ENCODE measurements at regions not wholly inside any gene's neighbourhood (a gene's known extent, or its start where the extent isn't known, plus 50 kb on each side); places are given as distances from the start of the nearest gene placed in this dataset.

DNA sequence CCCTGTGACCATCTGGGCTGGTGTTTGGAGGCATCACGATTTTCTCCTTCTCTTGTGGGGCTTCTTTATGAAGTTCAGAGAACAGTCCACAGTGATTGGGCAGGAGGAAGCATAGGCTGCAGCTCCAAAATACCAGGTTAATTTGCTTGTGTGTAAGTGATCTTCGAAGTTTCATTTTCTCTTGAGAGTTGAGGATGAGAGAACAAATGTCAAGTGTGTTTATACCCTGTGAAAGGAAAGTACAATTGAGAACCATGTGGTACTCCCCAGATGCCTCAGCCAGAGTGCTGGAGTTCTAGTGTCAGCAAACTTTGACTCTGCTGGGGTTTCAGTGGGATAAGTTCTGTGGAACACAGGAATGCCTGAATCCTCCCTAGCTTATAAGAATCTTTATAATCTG lies 357.1 kb upstream of the CFAP20DC start:
- no peaks in the 10 kb centered on the region for H3K27me3 ChIP-seq (replicated peaks; ENCODE audit: insufficient read depth, low read depth, low read length, poor library complexity)
- BruUV-seq (replicated peaks) = no TSS peak
- H3K4me1 ChIP-seq (ENCODE audit: insufficient read depth, low read length, poor library complexity, severe bottlenecking) = no peaks in the 10 kb centered on the region
- H3K4me3 ChIP-seq (ENCODE audit: low read depth, low read length, poor library complexity, severe bottlenecking) = no peak overlapping the region
- POLR2A ChIA-PET (ENCODE audit: low non-redundant PET) = no interaction called here
- no peaks in the 10 kb centered on the region for H3K36me3 ChIP-seq (ENCODE audit: insufficient read depth, low read length, poor library complexity, severe bottlenecking)
- no peak for DNase-seq (ENCODE audit: low spot score)
- CTCF ChIA-PET = no interaction called here
- TF ChIP-seq EZH2 (IDR thresholded peaks at IDR 0.05; ENCODE audit: borderline replicate concordance, low read depth, low read length, poor library complexity, severe bottlenecking) = no peak
- TF ChIP-seq, protein P1, sequence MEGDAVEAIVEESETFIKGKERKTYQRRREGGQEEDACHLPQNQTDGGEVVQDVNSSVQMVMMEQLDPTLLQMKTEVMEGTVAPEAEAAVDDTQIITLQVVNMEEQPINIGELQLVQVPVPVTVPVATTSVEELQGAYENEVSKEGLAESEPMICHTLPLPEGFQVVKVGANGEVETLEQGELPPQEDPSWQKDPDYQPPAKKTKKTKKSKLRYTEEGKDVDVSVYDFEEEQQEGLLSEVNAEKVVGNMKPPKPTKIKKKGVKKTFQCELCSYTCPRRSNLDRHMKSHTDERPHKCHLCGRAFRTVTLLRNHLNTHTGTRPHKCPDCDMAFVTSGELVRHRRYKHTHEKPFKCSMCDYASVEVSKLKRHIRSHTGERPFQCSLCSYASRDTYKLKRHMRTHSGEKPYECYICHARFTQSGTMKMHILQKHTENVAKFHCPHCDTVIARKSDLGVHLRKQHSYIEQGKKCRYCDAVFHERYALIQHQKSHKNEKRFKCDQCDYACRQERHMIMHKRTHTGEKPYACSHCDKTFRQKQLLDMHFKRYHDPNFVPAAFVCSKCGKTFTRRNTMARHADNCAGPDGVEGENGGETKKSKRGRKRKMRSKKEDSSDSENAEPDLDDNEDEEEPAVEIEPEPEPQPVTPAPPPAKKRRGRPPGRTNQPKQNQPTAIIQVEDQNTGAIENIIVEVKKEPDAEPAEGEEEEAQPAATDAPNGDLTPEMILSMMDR (conservative IDR thresholded peaks at IDR 0.05; ENCODE audit: low read depth, low read length) = no peak
- H3K27ac ChIP-seq (ENCODE audit: low read depth, low read length, poor library complexity, severe bottlenecking) = no peak overlapping the region
- H3K9me3 ChIP-seq (ENCODE audit: low read depth, low read length, poor library complexity, severe bottlenecking) = no peaks in the 10 kb centered on the region
- intact Hi-C loops (cut with micrococcal nuclease; ENCODE audit: unreplicated experiment) = no loop called here

DNA sequence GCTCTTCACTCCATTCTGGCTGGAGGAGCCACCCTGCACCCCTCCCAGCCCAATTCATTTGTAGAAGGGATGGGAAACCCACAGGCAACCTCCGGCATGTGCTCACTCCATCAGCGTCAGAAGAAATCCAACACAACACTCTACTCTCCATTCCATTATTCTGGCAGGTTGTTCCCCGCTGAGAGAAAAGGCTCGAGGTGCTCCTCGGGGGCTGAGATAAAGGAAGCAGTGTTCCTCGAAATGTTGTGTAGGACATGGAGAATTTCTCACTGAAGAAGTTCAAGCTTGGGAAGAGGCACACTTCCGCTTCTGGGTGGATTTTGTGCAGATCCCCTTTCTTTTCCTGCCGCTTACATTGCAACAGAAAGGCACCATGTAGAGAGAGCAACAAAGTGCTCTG lies 355.0 kb upstream of the CFAP20DC start:
- DNase-seq (ENCODE audit: low spot score) = no peak
- H3K4me1 ChIP-seq (ENCODE audit: insufficient read depth, low read length, poor library complexity, severe bottlenecking) = no peaks in the 10 kb centered on the region
- intact Hi-C loops (cut with micrococcal nuclease; ENCODE audit: unreplicated experiment) = no loop called here
- POLR2A ChIA-PET (ENCODE audit: low non-redundant PET) = no interaction called here
- no peak overlapping the region for H3K4me3 ChIP-seq (ENCODE audit: low read depth, low read length, poor library complexity, severe bottlenecking)
- TF ChIP-seq, protein P1 (conservative IDR thresholded peaks at IDR 0.05; ENCODE audit: low read depth, low read length) = no peak
- no peak for TF ChIP-seq EZH2 (IDR thresholded peaks at IDR 0.05; ENCODE audit: borderline replicate concordance, low read depth, low read length, poor library complexity, severe bottlenecking)
- BruUV-seq (replicated peaks) = no TSS peak
- no peaks in the 10 kb centered on the region for H3K9me3 ChIP-seq (ENCODE audit: low read depth, low read length, poor library complexity, severe bottlenecking)
- no peaks in the 10 kb centered on the region for H3K36me3 ChIP-seq (ENCODE audit: insufficient read depth, low read length, poor library complexity, severe bottlenecking)
- CTCF ChIA-PET = no interaction called here
- no peak overlapping the region for H3K27ac ChIP-seq (ENCODE audit: low read depth, low read length, poor library complexity, severe bottlenecking)
- H3K27me3 ChIP-seq (replicated peaks; ENCODE audit: insufficient read depth, low read depth, low read length, poor library complexity) = no peaks in the 10 kb centered on the region

DNA sequence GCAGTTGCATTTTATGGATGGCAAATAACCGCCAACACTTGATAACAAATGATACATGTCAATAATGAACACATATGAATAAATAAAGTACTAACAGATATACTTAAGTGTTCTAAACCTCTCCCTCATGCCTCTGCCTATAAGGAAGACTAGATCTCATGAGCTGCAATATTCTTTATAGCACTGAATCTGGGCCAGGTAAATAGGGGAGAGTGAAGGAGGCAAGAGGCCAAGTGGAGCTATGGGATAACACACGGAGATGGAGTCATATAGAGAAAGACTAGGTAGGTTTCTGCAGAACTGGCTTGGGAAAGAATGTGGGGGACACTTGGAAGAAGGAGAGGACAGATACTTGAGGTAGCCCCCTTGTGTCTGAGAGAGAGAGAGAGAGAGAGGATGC lies 354.2 kb upstream of the CFAP20DC start:
- CTCF ChIA-PET = no interaction called here
- POLR2A ChIA-PET (ENCODE audit: low non-redundant PET) = no interaction called here
- H3K9me3 ChIP-seq (ENCODE audit: low read depth, low read length, poor library complexity, severe bottlenecking) = no peaks in the 10 kb centered on the region
- no peak overlapping the region for H3K4me3 ChIP-seq (ENCODE audit: low read depth, low read length, poor library complexity, severe bottlenecking)
- no peak for TF ChIP-seq EZH2 (IDR thresholded peaks at IDR 0.05; ENCODE audit: borderline replicate concordance, low read depth, low read length, poor library complexity, severe bottlenecking)
- TF ChIP-seq, protein P1 (conservative IDR thresholded peaks at IDR 0.05; ENCODE audit: low read depth, low read length) = no peak
- H3K36me3 ChIP-seq (ENCODE audit: insufficient read depth, low read length, poor library complexity, severe bottlenecking) = no peaks in the 10 kb centered on the region
- BruUV-seq (replicated peaks) = no TSS peak
- no peaks in the 10 kb centered on the region for H3K4me1 ChIP-seq (ENCODE audit: insufficient read depth, low read length, poor library complexity, severe bottlenecking)
- no peak for DNase-seq (ENCODE audit: low spot score)
- no peak overlapping the region for H3K27ac ChIP-seq (ENCODE audit: low read depth, low read length, poor library complexity, severe bottlenecking)
- no peaks in the 10 kb centered on the region for H3K27me3 ChIP-seq (replicated peaks; ENCODE audit: insufficient read depth, low read depth, low read length, poor library complexity)
- intact Hi-C loops (cut with micrococcal nuclease; ENCODE audit: unreplicated experiment) = no loop called here
